Activated CD4-positive, CD25-positive, alpha-beta regulatory T cell treated with anti-CD3 and anti-CD28 coated beads, Interleukin-2, amount 50 U/mL, for 16 hours (primary cell): ENCODE measurements at regions not wholly inside any gene's neighbourhood (a gene's known extent, or its start where the extent isn't known, plus 50 kb on each side); places are given as distances from the start of the nearest gene placed in this dataset.

Experiments used
- DNase-seq: peaks from one replicate; pipeline ENCODE4 v3.0.0-alpha.2; 2020; ENCODE audit warnings: low read depth, low spot score

- DNase-seq, result no peak
These were observed 50.5 kb upstream of the GUCY1A1 start for GRCh38 chr4:155616117-155616516.

DNA sequence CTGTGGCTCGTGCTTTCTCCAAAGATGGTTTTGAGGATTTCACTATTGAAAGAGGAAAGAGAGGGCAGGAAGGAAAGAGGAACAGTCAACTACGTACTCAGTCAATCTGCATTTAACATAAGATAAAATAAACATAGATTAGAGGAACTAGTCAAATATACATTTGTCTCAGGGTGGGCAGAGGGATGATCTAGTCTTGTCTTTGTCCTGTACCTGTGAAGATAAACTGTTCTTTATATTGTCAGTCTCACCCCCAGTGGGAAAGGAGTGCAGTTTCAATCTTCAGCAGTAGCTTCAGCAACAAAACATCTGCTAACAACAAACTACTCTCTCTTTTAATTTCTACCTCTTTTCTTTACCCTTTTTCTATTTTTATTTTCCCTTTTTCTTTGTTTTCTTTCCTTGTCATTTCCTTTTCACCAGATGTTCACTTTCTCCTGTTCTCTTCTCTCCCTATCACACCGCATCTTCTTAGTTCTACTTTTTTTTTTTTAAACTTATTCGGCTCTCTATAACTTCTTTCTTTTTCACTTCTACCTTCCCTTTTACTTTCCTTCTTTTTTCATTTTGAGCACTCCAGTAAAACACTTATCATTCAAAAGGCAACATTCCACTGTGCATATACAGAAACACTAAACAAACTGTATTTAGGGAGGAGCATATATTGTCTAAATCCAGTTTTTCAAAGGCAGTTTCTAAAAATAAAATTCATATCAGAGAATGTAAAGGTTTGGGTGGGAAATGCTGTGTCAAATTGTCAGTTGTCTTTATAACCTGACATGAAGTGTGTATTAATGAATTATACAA is 51.4 kb upstream of the GUCY1A1 start:
- DNase-seq, result no peak

DNA sequence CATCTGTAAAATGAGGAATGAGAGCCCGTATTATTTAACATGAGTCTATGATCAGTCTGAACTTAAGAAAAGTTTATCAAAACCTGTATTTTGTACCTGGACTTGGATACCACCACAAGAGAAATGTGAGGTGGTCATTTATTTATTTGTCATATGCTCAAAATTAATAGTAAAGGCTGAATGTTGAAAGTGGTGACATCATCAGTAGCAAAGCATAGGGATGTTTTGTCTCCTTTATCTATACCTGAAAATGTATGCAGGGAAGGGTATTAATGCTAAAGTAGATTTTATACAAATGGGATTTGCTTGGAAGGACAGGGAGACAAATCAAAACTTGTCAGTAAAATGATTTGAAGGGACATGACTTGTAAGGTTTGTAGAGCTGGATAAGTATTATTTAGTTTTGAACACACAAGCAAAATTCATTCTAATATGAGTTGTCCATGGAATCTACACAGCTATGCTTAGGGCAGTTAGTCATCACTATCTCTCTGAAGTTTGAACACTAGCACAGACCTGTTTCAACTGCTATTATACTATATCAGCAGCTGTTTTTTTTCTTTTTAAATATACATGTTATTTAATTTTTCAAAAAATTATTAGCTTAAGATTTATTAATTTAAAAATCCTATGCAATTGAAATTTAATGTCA is 52.4 kb upstream of the GUCY1A1 start:
- no peak for DNase-seq

DNA sequence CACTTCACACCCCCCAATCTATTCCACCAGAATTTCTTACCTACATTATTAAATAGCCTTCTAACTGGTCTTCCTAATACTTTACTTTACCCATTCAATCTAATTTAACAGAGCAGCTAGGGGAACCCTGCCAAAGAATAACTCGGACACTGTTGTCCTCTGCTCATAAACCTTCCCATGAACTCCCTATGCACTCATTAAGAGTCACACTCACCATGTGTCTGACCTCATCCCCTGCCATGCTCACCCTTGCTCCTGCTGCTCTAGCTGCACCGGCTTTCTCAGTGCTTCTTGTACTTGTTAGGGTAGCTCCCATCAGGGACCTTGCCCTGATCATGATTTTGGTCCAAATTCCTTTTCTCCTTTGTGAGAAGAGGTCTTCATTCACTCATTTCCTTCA is 54.6 kb upstream of the GUCY1A1 start:
- no peak for DNase-seq

GRCh38 chr4:155611501-155611900 is 55.1 kb upstream of the GUCY1A1 start:
- no peak for DNase-seq

DNA sequence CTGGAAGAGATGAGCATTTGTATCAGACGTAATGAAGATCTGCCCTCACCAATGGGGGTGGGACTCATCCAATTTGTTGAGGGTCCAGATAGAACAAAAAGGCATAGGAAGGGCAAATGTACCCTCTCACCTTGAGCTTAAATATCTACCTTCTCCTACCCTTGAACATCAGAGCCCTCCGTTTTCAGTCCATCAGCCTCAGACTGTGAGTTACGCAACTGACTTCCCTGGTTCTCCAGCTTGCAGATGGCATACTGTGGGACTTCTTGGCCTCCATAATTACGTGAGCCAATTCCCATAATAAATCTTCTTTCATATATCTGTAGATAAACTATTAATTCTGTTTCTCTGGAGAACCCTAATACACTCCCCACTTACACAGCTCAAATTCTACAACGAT is 56.5 kb upstream of the GUCY1A1 start:
- no peak for DNase-seq

DNA sequence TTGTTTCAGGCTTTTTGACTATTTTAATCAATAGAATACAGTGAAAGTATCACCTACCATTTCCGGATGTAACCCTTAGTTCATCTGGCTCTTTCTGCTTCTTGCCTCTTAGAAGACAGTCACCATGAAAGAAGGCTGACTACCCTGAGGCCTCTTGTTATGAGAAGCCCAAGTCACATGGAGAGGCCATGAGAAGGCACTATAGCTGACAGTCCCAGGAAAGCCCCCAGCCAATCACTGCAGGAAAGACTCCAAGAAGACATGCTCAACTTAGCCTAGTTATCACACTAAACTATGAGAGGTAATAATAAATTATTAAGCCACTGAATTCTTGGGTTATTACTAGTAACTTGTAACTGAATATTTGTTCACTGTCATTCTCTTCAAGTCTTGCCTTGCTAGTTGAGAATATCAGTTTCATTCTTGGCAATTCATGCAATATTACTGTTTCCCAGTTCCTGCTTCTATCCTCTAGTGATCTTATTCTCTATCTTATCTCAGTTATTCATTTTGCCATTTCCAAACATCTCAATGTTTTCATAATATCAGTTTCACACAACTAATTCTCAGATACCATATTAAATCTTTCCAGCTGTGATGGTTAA is 57.1 kb upstream of the GUCY1A1 start:
- DNase-seq, result no peak

GRCh38 chr4:155608225-155608885 is 58.3 kb upstream of the GUCY1A1 start:
- no peak for DNase-seq

DNA sequence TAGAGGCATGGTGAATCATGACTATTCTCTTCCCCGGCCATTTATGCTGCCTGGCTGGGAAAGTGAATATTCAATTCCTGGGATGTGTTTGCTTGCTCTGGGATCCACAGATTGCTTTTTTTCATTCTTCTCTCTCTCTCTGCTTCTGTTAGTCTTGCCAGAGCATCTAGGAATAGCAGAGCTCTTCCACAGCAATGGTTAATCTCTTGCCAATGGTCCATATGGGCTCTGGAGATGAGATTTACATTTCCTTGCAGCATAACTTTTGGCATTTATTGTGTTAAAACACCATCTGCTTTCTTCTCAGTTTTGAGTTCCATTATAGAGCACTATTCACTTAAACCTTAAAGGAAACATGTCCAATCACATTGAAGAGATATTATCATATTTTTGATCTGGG is 59.2 kb upstream of the GUCY1A1 start:
- no peak for DNase-seq

DNA sequence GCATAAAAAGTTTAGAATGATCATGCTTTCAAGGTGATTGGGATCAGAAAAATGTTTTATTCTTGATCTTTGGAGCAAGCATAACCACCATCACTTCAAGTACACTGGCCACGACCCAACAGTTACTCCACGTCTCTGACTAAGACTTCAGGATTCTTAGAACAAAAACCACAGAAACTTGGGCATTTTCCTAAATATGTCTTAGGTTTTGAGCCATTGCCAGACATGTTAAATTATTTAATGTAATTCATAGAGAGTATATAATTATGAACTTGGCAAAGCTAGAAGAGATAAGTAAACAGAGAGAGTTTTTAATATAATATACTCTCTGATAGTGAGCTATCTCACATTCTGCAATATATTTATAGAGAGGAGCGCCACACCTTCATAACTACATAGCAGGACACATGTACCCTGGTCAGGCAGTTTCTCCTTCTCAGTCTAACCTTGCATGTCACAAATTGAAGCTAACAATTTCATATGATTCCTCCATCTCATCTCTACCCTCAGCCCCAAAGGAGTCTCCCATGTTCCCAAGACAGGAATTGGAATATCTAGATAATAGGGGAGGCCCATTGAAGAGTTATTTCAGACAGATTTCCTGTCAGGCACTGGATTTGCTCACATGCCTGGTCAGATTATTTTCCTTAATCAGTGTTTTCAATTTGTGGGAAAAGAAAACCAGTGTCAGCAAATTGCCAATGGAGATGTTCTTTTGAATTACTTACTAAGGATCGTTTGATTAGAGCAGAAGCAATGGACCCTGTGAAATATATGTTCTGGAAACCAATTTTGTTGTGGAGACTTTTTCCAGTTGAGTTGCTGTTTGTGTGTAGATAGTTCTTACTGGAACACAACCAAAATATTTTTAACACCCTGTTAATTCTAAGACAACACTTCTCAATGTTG is 61.7 kb upstream of the GUCY1A1 start:
- DNase-seq, result no peak

DNA sequence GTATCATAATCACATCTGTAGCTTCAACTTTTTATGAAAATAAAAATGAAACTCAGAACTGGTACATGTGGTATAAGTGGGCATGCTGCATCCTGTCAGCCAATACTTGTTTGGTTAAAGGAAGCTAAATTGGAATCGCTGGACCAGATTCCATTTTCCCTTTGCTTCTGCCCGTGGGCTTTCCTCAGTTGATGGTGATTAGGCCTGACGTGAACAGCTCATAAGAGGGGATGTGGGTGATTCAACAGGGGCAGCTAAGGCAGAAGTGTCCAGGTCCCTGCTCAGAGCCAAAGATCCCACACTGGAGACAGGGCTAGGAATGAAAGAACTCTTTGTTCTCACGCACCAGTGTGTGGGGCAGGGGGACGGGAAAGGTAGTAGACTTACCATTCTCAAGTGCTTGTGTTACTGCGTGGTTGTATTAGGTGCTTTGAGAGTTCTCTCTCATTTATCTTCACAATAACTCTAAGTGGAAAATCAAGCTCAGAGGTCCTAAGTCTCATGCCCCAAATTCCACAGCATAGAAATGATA is 63.2 kb upstream of the GUCY1A1 start:
- DNase-seq, result no peak

DNA sequence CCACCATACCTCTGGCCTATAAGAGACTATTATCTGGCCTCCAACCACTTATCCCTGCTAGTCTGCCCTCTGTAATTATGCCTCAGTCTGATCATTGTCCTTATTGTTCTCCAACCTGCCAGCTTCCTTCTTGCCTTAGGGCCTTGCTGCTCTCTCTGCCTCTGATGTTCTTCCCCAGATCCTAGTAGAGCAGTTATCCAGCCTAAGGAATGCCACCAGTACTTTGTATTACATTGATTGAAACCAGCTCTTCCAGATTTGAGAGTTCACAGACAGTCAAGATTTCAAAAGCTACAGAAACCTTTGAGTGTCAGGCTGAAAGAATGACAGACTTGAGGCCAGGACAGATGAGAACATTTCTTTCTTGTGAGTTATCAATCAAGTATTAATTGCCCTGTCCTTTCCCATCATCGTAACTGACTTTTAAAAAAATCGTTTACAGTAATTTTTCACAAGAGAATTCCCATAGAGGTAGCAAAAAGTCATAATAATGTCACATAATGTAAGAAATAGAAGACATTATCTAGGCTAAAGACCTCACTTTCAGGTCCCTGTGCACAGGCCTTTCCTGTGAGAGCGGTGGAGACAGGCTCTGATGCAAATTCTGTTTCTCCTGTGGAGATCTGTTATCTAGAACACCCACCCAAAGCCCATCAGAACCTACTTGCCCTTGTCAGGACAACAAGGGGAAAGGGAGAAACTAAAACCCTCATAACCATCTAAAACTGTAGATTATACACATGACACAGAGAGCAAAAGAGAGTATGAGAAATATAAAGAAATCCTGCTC is 64.1 kb upstream of the GUCY1A1 start:
- DNase-seq, result no peak

GRCh38 chr4:155600244-155600643 is 66.4 kb upstream of the GUCY1A1 start:
- no peak for DNase-seq

DNA sequence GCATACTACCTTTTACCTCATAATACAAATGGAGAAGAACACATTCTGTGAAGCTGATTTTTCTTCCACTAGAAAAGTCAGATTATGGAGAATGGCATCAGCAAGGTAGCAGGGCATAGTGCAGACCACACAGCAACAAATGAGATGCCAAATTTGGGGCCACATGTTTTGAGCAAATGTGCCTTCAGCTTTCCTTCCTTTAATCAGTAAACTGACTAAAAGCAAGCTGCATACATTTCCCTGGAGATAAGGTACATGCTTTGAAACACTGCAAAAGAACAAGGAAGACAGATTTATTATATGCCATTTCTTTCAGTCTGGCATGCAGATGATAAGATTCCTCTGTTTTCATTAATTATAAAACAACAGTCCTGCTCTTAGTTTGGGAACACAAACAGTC is 67.1 kb upstream of the GUCY1A1 start:
- no peak for DNase-seq

DNA sequence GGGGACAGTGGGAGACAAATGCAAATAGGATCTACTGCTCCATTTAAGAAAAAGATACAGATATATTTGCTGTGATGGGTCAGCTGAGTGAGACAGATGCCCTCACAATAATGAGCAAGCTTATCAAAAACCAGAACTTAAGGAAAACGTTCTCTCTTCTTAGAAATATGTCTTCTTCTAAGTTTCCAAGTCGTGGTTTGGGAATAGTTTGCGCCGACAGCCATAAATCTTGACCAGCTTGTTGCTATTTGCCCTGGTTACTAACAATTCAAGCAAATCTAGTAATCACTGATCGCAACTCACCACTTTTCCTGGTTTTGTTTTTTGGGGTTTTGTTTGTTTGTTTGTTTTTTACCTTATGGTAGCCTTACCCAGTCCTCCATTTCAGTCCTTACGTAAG is 67.6 kb upstream of the GUCY1A1 start:
- no peak for DNase-seq

GRCh38 chr4:155597933-155598451 is 68.7 kb upstream of the GUCY1A1 start:
- no peak for DNase-seq

DNA sequence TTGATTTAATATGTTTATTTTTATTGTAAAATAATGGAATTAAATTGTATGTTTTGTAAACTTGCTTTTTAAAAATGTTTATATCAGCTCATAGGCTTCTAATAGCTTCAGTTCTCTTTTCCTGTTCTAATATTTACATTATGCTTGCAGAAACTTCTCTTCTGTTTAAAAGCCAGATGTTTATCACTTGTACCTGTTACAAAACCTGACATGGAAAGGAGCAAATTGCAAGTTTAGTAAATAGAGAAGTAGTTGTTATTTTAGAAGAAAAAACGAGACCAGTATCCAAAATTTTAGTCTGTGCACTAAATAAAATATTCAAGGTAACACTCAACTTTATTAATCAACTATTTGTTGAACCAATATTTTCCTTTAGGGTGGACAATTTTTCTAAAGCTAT is 69.4 kb upstream of the GUCY1A1 start:
- DNase-seq, result no peak

DNA sequence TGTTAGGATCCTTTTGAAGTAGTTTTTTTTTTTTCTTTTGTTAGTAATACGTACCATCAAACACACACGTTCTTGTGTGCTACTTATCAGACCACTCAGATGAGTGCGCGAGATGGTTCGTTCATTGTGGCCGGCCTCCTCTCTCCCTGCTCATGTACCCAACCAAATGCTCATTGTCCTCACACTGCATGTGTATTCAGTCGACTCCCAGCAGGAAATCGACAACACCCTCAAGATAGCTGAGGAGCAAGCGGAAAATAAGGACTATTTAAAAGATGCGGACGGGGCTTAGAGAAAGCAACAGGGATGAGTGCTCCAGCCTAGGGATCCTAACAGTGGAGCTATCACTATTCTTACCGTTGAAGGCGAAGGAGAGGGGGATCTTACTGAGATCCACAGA is 72.9 kb upstream of the GUCY1A1 start:
- no peak for DNase-seq

DNA sequence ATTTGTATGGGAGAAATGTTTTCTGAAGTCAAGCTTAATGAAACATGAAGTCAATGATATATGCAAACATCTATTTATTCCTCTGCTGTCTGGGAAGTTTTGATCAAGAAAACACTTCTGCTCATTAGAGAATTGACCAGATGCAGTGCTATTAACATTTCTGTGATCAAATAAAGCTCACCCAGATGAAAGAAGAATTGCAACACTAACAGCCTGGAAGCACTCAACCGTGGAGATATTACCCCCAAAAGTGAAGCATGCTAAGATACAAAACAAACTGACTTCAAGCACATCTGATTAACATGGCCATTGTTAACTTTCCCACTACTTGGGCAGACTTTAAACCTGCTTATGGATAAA is 73.7 kb upstream of the GUCY1A1 start:
- no peak for DNase-seq
